IMR-90 (cell line): ENCODE measurements at regions not wholly inside any gene's neighbourhood (a gene's known extent, or its start where the extent isn't known, plus 50 kb on each side); places are given as distances from the start of the nearest gene placed in this dataset.

Source experiments
- CEBPB ChIP-seq: IDR thresholded peaks from 2 replicates; pipeline ENCODE4 v1.6.1; 2012; ENCODE audit warnings: low read depth, low read length, improper control_type of control experiment
- MAZ ChIP-seq: IDR thresholded peaks from 2 replicates; pipeline ENCODE4 v1.6.1; 2012; ENCODE audit warnings: low read depth, mild to moderate bottlenecking, low read length, improper control_type of control experiment, moderate library complexity, borderline replicate concordance
- POLR2A ChIP-seq: IDR thresholded peaks from 2 replicates; pipeline ENCODE4 v1.6.1; 2012; ENCODE audit warnings: mild to moderate bottlenecking, low read depth, low read length
- RAD21 ChIP-seq: IDR thresholded peaks from 2 replicates; pipeline ENCODE4 v1.6.1; 2012; ENCODE audit warnings: low read length, improper control_type of control experiment
- SMC3 ChIP-seq: fragments of 150-350 bp; IDR thresholded peaks from 2 replicates; pipeline ENCODE4 v1.6.1; 2016; ENCODE audit warnings: low read depth, mild to moderate bottlenecking, antibody characterized with exemption, low read length, moderate library complexity
- TF ChIP-seq, protein P1 (sequence below): conservative IDR thresholded peaks from 2 replicates; pipeline ENCODE4 v1.5.1; 2012; ENCODE audit warnings: mild to moderate bottlenecking, low read depth, low read length, improper control_type of control experiment

DNA sequence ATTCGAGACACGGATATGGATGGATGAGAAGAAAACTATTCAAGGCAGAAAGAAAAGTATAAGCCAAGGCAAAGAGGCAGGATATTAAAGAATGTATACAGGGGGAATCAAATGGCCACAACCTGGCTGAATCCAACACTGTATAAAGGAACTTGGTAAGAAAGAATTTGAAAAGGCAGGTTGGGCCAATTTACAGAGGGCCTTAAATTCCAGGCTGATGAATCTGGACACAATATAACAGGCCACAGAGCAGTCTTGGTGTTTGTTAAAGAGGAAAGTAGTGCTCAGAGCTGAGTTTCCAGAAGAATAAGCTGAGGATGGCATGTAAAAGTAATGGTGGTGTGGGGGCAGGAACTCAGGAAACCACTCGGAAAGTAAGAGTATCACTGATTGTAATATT, 72.3 kb upstream of the POU2AF2 start:
- TF ChIP-seq, protein P1, sequence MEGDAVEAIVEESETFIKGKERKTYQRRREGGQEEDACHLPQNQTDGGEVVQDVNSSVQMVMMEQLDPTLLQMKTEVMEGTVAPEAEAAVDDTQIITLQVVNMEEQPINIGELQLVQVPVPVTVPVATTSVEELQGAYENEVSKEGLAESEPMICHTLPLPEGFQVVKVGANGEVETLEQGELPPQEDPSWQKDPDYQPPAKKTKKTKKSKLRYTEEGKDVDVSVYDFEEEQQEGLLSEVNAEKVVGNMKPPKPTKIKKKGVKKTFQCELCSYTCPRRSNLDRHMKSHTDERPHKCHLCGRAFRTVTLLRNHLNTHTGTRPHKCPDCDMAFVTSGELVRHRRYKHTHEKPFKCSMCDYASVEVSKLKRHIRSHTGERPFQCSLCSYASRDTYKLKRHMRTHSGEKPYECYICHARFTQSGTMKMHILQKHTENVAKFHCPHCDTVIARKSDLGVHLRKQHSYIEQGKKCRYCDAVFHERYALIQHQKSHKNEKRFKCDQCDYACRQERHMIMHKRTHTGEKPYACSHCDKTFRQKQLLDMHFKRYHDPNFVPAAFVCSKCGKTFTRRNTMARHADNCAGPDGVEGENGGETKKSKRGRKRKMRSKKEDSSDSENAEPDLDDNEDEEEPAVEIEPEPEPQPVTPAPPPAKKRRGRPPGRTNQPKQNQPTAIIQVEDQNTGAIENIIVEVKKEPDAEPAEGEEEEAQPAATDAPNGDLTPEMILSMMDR: no peak
- no peak for TF ChIP-seq CEBPB
- no peak for TF ChIP-seq POLR2A
- no peak for TF ChIP-seq MAZ
- no peak for TF ChIP-seq RAD21
- TF ChIP-seq SMC3: no peak
